T-helper 2 cell (primary cell): ENCODE measurements at regions not wholly inside any gene's neighbourhood (a gene's known extent, or its start where the extent isn't known, plus 50 kb on each side); places are given as distances from the start of the nearest gene placed in this dataset.
"Not testable (repeated sequence)": the region's sequence is repeated elsewhere in the genome, so short reads cannot be mapped to it uniquely, and the experiment has no call there.

Experiments used
- DNase-seq, 5 experiments: peaks; one replicate each; pipeline versions ENCODE4 v3.0.0 to v3.0.0-alpha.2; 2012 to 2022

DNA sequence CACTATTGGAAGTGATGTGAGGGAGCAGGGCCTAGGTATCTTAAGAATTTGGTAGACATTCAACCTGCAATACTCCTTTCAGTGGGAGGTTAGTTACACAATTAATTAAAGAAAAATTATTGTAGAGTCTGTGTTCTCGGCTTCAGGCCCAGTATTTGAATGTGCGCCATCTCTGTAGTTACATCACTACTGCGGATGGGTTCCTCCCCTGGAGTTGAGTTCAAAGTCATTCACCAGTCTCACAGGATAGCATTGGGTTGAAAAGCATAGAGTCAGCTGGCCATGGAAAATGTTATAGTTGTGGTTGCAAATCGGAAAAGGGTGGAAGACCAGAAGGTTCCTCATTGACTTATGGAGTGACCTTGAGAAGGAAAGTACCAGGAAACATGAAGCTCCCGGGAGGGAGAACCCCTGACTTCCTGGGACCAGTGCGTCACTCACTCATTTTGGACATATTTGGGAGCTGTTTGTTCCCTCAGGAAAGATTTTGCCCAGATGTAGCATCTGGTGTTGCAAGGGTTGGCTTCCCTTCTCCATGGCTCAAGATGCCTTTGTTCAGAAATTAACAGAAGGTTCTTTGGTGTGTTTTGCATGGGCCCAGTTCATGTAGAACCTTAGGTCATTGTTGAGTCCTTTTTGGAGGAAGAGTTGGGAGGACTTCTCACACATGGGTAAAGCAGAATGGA, 111.8 kb downstream of the SRGAP2 start:
- not testable (repeated sequence) for DNase-seq

DNA sequence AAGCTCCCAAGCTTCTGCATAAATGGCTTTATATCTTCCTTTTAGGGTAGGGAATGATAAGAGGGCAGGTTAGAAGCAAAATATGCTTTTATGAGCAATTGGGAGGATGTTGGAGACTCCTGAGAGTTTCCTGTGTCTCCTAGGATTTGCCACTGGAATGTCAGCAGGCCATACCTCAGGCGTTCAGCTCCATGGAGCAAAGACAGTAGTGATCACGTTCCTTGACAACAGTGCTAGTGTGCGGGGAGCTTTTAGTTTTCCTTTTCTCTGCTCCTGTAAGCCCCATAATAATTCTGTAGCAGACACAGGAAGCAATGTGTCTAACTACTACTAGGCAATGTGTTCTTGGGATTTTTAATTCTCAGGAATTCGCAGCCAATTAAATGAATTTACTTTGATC, 113.6 kb downstream of the SRGAP2 start:
- DNase-seq: not testable (repeated sequence)

DNA sequence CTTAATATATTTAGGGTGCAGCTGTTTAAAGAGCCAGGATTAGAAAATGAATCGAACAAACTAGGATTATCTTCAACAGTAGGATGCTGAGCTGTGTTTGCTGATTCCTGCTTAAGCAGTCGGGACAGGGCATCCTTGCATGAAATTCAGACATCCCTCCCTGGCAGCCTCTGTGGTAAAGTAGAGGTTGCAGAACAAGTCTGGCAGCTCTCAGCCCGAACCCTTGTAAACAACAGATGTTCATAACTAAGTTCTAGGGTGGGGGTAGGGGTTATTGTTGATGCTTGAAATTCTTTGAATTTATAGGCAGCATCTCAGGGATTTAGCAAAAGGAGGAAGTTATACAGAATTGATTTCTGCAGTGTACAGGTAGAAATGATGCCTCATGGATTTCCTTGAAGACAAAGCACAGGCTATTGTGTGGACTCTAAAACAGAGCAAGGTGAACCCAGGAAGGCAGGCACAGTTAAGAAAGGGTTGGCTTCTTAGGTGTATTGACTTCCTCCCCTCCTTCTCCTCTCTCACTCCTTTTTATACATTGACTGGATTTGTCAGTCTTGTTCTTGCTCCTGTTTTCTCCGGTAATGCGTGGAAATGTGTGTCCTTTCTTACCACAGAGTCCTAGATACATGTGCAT, 114.7 kb downstream of the SRGAP2 start:
- DNase-seq: not testable (repeated sequence)

DNA sequence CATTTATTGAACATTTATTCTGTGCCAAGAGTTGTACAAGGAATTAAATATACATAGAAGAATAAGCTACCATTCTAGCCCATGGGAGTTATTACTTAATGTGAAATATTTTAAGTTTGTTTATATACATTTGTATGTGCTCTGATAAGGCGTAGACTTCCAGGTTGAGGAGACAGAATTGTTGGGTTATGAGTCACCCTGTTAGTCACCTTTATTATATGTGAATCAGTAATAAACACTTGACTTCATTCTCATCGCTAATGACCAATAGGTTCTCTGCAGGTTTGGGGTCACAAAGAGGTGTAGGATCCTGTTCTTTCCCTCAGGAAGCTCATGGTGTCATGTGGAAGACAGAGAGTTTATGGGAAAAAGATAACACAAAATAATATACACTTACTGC, 116.9 kb downstream of the SRGAP2 start:
- not testable (repeated sequence) for DNase-seq

DNA sequence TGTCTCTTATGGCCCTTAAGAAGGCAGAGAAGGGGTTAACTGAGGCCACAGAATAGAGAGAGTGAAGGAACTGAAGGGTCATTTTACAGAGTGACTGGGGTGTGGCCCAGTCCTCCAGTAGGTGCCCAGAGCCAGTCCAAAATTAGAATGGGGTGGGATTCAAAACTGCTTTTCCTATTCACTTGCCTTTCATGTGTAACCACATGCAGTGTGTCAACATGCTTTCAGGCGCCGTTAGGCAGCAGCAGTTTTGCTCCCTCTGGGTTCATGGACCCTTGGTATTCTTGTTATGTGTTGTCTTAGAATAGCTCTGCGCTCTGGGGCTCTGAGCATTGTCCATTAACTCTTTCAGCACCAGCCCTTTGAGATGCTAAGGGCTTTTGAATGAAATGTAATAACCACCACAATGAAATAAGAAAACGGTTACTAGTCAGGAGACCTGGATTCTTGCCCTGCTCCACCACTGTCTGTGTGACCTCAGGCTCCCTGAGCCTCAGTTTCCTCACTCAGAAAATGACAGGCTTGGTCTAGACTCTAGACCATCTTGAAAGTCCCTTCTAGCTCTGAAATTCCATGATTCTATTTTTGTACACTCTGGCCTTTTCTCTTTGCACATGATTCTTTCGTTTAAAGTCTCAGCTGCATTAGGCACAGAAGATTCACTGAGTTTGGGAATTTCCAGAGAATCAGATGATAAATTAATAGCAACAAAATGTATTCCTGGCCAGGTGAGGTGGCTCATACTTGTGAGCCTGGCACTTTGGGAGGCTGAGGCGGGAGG, 123.0 kb downstream of the SRGAP2 start:
- DNase-seq: not testable (repeated sequence)

DNA sequence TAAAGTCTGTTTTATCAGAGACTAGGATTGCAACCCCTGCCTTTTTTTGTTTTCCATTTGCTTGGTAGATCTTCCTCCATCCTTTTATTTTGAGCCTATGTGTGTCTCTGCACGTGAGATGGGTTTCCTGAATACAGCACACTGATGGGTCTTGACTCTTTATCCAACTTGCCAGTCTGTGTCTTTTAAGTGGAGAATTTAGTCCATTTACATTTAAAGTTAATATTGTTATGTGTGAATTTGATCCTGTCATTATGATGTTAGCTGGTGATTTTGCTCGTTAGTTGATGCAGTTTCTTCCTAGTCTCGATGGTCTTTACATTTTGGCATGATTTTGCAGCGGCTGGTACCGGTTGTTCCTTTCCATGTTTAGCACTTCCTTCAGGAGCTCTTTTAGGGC, 128.3 kb downstream of the SRGAP2 start:
- DNase-seq: not testable (repeated sequence)

DNA sequence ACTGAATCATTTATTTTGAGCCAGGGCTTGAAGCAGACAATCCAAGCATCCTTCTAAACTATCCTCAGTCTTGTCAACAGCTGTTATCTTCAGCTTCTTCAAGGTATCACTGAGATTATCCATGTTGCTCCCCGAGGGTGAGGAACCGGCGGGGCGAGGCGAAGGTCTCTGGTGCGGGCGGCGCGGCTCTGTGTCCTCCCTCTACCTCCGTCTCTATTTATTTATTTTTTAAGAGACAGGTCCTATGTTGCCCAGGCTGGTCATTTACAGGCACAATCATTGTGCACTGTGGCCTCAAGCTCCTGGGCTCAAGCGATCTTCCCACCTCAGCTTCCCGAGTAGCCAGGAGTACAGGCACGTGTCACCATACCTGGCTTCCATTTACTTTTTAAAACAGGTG, 130.0 kb downstream of the SRGAP2 start:
- DNase-seq: not testable (repeated sequence)

DNA sequence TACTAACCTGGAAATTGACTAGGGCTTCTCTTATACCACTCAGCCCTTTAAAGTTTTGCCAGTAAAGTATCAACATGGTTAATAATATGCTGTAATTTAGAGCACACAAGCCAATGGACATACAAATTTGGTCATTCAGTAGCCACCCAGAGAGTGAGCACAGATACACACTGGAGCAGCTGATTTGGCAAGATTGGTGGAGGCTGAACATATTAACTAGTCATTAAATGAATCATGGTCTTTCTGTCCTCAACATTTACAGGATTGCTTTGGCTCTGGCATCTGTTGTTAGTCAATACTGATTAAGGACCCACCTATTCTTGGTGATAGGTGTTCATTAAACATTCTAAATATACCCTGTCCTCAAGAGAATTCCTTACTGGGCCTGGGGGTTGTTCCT, 130.6 kb downstream of the SRGAP2 start:
- DNase-seq: not testable (repeated sequence)

DNA sequence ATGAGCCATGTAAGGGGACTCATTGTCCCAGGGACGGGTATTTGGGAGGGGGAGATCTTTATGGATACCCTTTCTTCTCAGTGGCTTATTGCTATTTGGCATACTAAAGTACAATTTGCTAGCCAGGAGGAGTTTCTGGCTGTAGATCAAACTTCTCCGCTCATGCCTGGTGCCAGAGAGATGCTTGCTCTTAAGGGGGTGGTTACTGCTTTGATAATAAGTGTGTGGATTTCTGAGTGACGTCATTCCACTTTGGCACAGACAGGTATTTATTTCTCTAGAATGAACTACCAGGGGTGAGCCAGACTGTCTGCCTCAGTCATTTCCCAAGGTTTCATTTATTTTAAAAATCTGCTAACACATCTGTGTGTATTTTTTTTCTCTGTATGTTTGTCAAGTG, 131.1 kb downstream of the SRGAP2 start:
- DNase-seq: not testable (repeated sequence)

DNA sequence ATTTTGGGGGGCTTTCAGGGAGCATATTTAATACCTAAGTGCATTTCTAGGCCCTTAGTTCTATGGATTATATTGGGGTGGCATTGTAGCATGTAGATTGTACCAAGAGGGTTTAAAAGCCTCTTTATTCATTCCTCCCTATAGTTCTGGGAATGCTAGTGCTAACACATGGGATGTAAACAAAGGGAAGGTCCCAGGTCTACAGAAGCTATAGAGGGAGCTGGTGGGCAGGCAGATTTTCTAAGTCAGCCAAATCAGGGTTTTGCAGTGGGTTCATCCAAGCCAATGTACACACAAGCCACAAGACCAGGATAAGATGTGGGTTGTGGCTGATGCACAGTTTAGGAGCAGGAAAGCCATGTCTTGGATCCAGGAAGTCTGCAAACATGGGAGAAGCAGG, 131.8 kb downstream of the SRGAP2 start:
- DNase-seq: not testable (repeated sequence)

DNA sequence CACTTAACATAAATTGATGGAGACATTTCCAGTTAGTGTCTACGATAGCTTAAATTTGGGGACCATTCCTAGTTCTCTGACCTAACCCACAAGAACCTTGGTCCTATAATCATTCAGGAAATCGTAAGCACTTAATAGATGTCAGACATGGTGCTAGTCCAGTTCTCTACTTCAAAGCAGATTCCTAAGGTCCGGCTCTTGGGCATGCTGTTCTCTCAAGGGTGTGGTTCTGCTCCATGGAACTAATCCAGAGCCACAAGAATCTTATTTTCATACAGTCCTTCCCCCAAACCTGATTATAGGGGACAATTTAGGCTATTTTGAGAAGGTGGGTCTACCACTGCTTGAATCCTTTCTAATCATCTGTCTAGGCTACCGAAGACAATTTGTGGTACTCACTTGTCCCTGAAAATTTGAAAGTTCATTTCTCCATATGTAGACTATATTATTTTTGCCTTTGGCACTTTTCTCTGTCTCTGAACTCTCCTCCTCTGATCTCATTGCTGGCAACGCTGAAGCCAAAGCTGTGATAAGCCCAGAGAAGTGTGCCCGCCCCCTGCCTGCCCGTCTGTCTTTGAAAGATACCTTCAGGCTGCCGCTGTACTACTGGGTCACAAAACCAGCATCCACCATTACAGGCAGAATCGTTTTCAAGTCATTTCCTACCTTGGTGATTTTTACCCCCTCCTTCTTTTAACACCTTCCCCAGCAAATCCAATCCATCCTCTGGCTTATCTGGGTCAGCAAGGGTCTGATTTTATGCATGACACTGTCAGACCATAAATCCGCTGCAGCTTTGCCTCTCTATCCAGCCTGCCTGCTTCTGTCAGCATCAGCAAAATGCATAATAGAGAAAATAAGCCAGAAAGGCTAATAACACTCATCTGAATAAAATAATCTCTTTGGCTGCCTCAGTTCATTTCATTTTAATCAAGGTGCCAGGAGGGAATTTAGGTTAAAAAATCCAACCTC, 132.8 kb downstream of the SRGAP2 start:
- not testable (repeated sequence) for DNase-seq

DNA sequence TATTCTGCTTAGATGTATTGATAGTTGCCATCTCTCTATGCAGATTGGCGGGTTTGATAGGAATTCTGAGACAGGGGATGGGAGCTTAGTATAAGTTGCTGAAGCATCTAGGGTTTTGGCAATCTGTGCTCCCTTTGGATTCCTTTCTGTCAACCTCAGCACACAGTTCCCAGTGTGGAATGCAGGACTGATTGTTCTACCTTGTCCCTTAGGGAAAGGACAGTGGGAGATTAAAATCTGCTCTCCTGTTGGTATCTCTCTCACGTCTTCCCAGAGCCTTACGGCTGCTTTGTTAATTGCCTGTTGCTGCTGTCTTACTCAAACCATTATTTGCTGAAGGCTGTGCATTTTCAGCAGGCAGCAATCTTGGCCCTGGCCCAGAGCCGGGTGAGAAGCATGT, 133.3 kb upstream of the IKBKE start:
- not testable (repeated sequence) for DNase-seq

DNA sequence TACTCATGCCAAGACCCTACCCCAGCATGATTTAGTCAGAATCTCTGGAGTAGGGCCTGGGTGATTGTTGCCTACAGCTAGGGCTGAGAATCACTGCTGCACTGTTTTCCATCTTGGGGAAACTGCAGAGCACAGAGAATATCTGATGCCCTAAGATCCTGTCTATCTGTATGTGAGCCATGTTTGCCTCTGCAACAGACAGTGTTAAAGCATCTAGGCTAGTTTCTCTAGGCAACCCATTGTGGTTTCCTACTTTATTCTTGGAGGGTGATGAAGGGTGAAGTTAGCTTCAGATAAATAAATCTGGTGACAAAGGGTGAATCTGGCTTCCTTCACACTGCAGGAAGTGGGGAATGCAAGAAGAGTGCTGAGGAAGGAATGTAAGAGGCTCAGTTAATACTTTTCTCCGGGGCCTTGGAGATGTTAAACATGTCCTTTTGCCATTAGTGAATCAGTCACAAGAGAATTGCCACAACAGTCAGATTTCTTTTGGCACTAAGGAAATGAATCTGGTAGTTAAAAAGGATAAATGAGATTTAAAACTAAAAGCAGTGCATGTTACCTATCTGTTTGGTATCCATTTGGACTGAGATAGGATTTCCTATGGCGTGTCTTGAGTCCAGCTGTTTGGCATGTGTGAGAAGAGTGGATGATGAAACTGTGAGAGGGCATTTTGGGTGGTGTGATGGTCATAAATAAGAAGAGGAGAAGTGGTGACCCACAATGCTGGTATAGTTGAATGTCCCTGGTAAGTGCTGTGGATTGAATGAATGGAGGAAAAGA, 119.6 kb upstream of the IKBKE start:
- DNase-seq: not testable (repeated sequence)

DNA sequence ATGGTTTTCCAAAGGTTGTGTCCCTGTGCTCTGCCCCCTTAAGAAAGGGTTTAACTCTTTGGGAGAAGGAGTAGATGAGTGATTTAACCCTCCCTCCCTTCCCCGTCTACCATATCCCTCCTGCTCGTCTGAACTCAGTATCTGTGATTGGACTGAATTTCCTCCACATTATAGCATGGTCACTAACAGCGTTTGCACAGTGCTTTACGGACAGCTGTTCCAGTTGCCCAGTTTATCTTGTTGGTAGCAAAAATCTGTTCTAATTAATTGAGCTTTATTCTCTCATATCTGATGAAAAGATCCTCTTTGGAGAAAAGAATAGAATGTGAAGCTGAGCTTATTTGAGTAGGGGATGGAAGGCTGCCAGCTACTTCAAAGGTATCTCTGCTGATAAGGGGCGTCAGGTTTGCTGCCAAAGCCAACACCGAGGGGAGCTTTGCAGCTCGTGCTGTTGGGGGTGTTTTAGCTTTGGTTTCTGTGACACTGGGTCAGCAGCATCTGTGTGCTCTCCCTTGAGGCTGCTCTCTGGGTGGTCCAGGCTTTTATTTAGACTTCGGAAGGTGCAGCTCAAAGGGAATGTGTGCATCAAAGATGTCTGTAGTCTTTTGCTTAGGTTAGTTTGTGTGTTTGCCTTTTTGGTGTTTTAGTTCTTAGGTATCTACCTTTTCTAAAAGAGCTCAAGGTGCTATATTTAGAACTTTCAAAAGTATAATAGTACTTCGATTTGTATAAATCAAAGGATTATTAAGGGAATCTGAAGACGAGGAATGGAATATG, 118.8 kb upstream of the IKBKE start:
- DNase-seq: not testable (repeated sequence)

DNA sequence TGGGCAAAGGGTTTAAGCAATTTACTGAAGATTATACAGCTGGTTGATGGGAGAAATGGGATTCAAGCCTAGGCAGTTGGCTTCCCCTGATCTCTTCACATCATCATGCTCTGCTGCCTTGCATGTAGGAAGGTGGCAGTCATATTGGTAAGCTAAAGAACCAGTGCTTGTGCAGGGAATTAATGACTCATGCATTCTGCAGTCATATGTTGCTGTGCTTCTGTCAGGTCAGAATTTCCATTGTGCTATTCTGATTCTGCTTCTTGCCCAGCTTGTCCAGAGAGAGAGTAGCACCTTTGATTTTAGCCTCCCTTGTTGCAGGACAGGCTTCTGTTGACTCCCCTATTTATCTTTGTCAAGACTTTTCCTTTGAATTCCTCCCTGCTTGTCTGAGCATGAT, 114.0 kb upstream of the IKBKE start:
- peak in 1 of 5 experiments; percentile 6 for DNase-seq

DNA sequence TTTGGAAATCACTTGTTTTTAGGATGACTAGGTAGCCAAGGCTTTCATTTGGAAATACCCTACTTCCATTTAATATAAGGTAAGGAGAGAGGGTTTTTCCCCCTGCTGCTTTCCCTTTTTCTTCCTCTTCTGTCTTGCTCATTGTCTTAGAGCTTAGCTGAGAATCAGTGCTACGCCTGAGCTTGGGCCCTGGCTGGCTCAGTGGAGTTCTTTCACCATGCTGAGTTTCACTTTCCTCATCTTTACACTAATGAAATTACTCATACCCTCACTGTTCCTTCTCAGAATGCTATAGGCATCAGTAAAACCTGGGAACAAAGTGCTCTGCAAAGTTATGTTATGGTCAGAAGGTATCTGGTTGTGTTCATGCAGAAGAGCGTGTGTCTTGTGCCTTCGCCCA, 112.3 kb upstream of the IKBKE start:
- DNase-seq: peak in 1 of 5 experiments; percentile 2

DNA sequence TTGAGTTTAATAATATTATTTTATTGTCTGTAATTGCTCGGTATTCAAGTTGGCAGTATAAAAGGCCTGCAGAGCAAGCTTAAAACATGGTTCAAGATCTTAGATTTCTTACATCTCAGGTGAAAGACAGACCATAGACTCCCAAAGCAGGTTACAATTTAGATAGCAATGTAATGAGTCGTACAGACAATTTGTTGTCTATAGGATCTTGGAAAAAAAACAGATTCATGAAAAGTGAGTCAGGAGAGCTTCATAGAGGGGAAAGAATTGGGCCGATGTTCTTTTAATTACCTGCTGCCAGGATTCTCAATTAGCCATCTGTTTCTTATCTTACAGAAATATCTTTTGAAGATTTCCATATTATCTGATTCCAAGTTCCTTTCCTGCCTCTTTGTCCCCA, 111.5 kb upstream of the IKBKE start:
- DNase-seq: not testable (repeated sequence)

DNA sequence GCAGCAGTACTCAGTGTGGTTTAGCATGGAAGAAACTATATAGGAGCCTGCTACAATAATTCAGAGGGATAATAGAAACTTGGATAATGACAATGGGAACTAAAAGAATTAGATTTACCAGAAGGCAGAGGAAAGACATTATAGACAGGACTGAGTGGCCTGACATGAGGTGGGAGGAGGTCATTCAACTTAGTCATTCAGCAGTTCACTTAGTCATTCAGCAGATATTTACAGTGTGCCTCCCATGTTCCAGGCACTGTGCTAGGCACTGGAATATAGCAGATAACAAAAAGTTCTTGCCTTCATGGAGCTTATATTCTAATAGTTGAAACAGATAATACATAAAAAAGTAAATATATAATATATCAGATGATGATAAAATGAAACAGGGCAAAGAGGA, 110.9 kb upstream of the IKBKE start:
- not testable (repeated sequence) for DNase-seq

DNA sequence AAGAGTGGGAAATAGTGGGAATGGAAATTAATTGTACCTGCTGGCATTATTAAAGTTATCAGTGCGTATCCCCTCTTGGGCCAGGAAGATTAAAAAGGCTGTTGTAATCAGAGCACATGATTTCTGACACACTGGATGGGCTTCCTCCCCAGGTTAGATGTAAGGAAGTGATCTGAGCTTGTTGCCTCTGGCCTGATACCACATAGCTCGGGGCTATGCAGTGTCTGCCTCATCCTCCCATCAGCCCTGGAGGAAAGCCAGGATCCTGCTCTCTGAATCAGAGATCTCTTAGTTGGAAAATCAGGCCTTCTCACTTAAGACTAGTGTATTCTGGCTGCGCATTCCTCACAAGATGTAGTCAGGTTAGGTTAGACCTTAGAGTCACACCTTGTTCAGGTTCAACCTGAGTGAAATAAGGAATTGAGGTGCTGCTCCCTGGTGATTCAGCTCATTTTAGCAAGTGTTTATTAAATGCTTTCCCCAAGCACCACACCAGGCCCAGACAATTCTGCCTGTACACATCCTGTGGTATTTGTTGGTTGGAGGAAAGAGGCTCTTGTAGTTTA, 108.2 kb upstream of the IKBKE start:
- DNase-seq: not testable (repeated sequence)

DNA sequence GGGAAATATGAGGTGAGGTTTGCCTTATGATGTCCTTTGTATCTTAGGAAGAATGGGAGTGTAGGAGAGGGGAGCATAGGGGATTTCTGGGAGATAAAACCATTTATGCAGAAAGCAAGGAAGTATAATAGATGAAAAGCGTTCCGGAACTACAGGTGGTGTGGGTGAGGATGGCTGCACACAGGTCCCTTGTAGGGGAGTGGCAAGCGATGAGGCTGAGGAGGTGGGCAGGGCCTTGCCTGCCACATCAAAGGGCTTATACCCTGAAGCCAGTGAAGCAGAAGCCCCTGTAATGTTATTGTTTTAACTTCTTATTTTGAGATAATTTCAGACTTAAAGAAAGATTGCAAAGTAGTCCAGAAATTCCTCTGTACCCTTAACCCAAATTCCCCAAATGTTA, 107.3 kb upstream of the IKBKE start:
- not testable (repeated sequence) for DNase-seq
